Stimulated activated CD4-positive, alpha-beta T cell treated with anti-CD3 and anti-CD28 coated beads, Interleukin-15, amount 100 ng/mL, for 48 hours (primary cell): ENCODE measurements at regions not wholly inside any gene's neighbourhood (a gene's known extent, or its start where the extent isn't known, plus 50 kb on each side); places are given as distances from the start of the nearest gene placed in this dataset.

Experiments used
- DNase-seq, 2 donors: peaks; one replicate each; pipeline ENCODE4 v3.0.0-alpha.2; 2020; ENCODE audit warnings: low read depth in 2 of 2

DNA sequence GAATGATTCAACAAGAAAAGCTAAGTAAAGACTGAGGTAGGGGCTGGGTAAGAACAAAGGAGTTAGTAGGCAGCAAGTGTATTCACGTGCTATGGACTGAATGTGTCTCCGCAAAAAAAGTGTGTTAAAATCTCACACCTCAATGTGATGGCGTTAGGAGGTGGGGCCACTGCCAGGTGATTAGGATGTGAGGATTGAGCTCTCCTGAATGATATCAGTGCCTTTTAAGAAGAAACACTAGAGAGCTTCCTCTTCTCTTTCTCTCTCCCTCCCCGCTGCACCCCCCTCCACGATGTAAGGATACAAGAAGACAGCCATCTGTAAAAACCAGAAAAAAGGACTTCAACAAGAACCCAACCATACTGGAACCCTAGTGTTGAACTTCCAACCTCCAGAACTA, 396.1 kb upstream of the PLXNA2 start:
- no peak for DNase-seq

DNA sequence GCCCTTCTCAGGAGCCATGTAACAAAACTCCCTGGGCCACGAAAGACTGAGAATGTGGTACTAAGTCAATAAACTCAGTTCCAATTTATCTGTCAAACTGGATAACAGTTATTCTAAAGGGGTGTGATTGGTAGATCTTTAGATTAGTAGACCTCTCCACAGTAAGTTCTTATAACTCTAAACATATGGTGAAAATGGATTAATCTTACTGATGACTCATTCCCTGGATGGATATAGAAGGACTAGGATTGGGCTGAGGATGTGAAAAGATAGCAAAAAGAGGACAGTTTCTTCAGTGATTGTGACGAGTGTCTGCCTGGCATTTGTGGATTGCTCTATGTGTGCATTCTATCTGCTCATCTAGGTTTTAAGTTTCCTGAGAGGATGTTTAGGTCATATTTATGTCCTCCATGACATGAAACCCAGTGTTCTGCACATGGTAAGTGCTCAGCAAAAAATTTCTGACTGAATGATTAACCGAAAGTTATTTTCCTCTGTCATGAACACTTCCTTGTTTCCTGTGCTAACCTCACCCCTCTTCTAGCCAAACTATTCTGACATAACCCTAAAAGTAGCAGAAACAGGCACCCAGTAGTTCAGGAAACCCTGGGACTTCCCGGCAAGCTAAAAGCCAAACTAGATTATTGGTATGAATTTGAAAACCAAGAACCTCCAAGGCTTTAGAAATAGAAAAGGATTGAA, 397.5 kb upstream of the PLXNA2 start:
- DNase-seq, result no peak

- DNase-seq, result no peak
Observed at GRCh38 chr1:208643005-208643597, 398.9 kb upstream of the PLXNA2 start.

GRCh38 chr1:208644401-208645160, 400.4 kb upstream of the PLXNA2 start:
- DNase-seq, result no peak

GRCh38 chr1:208646431-208646830, 402.2 kb upstream of the PLXNA2 start:
- no peak for DNase-seq

GRCh38 chr1:208648146-208648545, 404.0 kb upstream of the PLXNA2 start:
- DNase-seq, result no peak

- peak in 1 of 2 donors; percentile 11 for DNase-seq
Observed at GRCh38 chr1:208652296-208653160, 408.3 kb upstream of the PLXNA2 start.

DNA sequence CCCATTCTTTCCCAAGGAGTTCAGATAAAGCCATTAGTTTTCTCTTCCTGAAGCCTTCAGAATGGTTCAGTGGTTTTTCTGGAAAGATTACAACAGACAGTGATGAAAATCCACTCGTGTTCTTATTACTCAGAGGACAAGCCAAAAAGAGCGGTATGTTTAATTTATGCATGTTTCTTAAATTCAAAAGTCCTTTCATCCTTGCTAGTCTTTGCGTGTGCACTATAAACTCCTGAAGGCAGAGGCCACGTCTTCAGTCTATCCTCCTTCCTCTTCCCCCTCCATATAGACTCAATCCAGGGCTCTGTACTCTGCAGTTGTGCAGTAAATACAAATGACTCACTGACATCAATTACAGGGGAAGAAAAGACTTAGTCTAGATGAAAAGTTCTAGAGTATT, 409.2 kb upstream of the PLXNA2 start:
- no peak for DNase-seq

- no peak for DNase-seq
Observed at GRCh38 chr1:208654241-208654640, 410.1 kb upstream of the PLXNA2 start.

DNA sequence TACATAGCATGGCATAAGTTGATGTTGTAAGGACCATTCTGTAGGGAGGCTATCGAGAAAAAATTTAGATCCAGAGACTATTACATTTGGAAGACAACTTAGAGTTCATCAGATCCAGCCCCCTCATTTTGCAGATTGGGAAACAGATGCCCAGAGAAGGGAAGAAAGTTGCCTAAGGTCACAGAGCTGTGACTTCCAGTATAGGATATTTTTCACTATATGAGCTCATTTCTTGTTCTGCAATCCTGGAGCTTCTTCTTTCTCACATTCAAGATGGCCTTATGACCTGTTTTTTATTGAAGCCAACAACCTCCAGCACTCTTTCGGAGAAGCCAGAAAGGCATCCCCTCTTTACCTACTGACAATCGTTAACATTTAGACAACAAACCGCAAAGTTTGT, 421.8 kb upstream of the PLXNA2 start:
- DNase-seq, result no peak

DNA sequence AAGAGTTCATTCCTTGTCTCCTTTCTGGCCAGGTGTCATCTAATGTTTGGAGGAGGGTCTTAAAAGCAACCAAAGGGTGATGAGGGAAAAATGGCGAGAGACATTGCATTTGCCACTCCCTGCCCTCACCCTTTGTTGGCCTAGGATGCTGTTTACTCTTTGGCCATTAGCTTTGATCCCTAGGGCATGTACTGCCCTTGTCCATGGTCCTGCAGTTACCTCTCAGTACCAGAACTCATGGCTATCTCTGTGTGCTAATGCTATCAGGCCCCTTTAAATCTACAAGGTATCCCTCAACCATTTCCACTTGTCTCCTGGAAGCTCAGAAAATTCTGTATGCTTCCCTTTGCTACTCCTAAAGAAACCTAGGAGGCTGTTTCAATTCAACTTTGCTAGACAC, 424.8 kb upstream of the PLXNA2 start:
- no peak for DNase-seq

DNA sequence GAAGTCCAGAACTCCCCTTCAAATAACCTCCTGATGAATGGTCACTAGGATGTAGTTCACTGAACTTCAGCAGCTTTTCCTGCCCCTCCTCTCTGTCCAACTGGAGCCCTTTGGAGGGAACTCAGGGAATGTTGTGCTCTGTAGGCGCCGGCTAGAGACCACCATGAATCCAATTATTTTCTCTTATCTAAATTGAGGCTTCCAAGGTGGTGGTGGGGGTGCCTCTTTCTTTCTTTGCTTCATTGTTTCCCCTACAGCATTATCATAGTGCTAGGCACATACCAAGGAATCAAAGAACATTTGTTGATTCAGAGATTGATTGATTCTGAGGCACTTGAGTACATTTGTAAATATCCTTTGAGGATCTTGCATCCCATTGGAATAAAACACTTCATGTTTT, 426.6 kb upstream of the PLXNA2 start:
- DNase-seq, result no peak

- DNase-seq, result no peak
Observed at GRCh38 chr1:208681878-208682663, 437.9 kb upstream of the PLXNA2 start.

DNA sequence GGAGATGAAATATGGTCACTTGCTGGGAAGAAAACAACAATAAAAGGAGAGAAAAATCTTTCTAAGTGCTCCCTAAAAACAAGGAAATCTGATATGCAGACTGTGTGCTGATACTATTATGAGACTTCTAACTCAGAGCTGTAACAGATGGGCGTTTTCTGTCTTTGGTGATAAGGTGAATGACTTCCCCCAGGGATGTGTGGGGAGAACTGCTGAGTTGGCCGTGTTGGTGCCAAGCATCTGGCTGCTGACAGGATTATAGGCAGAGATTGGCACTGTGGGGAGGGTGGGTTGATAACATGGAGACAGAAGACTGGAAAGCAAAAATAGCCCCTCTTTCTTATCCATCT, 438.5 kb upstream of the PLXNA2 start:
- no peak for DNase-seq

DNA sequence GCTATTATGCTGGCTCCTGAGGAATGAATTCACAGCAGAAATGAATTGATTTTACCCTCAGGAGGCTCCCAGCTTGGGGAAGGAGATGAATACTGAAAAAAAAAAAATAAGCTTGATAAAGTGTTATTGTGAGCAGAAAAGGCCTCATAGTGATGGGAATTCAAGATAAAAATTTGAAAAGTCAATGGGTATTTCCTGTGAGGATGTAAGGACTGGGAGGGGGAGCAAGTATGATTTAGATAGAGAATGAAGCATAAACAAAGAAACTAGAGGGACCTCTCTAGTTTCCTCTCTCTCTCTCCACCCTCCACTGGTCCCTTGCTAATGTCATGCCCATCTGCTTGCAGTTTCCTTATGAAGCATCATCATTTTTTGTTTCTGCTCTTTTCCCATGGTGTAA, 439.0 kb upstream of the PLXNA2 start:
- DNase-seq, result no peak

- DNase-seq, result no peak
Observed at GRCh38 chr1:208684192-208684591, 440.0 kb upstream of the PLXNA2 start.

- DNase-seq, result no peak
Observed at GRCh38 chr1:208686592-208686991, 442.4 kb upstream of the PLXNA2 start.

GRCh38 chr1:208688656-208689315, 444.6 kb upstream of the PLXNA2 start:
- no peak for DNase-seq

DNA sequence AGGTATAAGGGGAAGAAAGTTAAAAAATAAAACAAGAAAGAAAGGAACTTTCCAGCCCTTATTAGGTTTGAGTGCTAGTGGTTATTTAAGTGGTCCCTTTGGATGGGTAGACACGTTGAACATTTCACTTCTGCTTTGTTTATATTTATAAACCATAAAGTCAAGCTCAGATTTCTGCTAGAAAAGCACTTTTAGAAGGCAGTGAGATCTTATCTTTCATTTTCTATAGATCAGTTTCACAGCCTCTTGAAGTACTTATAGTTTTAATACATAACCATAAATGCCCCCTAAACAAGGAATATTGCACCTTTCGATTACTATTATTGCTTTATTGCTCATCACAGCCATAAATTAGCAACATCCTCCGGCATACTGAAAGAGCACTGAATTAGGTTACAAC, 446.8 kb upstream of the PLXNA2 start:
- DNase-seq, result no peak

DNA sequence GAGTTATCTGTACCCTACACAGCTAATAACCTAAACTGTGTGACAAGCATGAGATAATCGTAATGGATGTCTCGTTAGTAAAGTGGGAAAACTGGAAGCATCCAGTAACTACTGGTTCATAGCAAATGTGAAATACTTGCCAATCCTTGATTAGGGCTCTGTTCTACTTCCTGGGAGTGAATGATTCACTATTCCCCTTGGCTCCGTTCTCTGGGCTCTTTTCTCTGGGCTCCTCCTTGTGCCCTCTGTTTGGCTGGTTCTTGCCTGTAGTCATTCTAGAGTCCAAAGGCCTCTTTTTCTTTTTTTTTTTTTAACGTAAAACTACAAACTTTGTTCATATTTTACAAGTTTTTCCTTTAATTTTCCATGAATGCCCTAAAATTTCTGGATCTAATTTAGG, 465.8 kb upstream of the PLXNA2 start:
- DNase-seq, result no peak

- no peak for DNase-seq
Observed at GRCh38 chr1:208714323-208714722, 470.1 kb upstream of the PLXNA2 start.
